HG03520 (cell line): ENCODE measurements at regions not wholly inside any gene's neighbourhood (a gene's known extent, or its start where the extent isn't known, plus 50 kb on each side); places are given as distances from the start of the nearest gene placed in this dataset.
A peak's percentile ranks its signal among the peaks of the same experiment; 100 is the strongest.

Source experiments
- ATAC-seq: cut with Tn5 transposase; IDR thresholded peaks from one replicate; pipeline ENCODE4 v1.9.1; 2021; ENCODE audit warnings: mild to moderate bottlenecking, moderate library complexity; ENCODE audit not compliant: unreplicated experiment

- no peak for ATAC-seq
These were observed 51.3 kb downstream of the GADD45G start for GRCh38 chr9:89655990-89656657.

GRCh38 chr9:89657295-89657694 lies 52.5 kb downstream of the GADD45G start:
- no peak for ATAC-seq

DNA sequence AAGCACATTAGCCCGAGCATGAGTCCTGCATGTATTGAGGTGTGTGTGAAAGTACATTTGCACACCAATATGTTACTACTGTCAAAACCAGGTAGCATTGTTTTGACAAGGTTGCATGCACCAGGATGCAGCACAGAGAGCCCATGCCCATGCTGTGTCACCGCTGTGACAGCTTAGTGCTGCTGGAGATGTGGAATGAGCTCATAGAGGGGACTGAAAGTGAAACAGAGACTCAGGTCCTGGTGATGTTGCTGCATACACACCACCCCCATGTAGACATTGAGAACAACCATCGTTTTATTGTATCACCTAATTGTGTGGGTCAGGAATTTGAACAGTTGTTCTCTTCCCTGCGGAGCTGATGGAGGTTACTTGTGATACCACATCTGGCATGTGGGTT lies 53.0 kb downstream of the GADD45G start:
- peak; percentile 83 for ATAC-seq

DNA sequence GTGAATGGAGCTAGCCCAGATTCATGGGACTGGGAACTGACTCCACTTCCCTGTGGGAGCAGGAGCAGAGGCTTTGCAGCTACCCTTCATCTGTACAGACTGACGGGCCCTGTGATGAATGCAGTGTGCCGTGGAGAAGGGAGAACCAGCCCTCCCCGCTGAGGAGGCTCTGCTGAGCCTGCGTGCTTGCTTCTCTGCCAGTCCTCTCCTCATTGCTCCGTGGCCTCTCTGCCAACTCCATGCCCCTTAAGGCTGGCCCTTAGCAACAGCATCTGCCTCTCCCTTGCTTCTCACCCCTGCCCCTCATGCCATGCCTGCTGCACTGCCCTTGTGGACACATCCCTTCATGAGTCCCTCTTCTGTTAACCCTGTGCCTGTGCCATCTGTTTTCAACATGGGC lies 53.6 kb downstream of the GADD45G start:
- no peak for ATAC-seq

DNA sequence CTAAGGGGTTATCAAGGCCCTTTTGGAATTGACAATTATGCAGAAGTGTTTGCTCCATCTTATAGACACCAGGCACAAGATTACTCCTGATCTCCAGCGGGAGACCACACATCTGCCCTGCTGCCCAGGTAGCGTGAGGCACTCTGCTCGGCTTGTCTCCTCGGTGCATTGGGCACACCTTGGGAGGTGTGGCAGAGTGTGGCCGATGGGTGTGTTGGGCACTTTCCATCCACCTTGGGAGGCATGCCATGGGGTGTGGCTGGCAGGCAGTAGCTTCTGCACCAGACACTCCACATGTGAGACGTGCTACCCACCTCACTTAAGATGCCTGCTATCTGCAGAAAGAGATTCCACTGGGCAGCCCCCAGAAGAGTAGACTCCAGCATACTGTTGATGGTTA lies 54.1 kb downstream of the GADD45G start:
- no peak for ATAC-seq

- ATAC-seq: no peak
These were observed 54.7 kb downstream of the GADD45G start for GRCh38 chr9:89659473-89659872.

- no peak for ATAC-seq
These were observed 55.3 kb downstream of the GADD45G start for GRCh38 chr9:89659891-89660685.

- no peak for ATAC-seq
These were observed 56.7 kb downstream of the GADD45G start for GRCh38 chr9:89661391-89661949.

GRCh38 chr9:89661956-89662717 lies 57.3 kb downstream of the GADD45G start:
- ATAC-seq: no peak

- no peak for ATAC-seq
These were observed 58.2 kb downstream of the GADD45G start for GRCh38 chr9:89662718-89663613.

GRCh38 chr9:89663614-89663970 lies 58.8 kb downstream of the GADD45G start:
- no peak for ATAC-seq

GRCh38 chr9:89664010-89664409 lies 59.2 kb downstream of the GADD45G start:
- no peak for ATAC-seq

DNA sequence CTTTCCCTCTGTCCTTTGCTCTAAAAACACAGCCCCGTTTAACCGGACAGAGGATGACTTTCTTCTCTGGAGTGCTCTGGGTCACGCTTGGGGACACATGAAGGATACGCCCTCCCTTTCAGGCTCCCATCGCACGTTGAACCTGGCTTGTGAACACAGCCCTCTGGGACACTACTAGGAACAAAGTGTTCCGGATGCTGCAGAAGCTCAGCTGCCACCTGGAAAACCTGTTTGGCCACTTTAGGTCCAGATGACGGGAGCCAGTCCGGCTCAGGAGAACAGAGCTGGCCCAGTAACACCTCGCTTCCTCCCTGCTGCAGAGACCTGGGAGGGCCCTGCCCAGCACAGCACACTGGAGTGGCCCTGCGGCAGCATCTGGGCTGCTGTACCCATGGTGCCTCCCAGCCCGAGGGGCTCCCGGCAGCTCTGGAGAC lies 60.1 kb downstream of the GADD45G start:
- ATAC-seq: no peak

DNA sequence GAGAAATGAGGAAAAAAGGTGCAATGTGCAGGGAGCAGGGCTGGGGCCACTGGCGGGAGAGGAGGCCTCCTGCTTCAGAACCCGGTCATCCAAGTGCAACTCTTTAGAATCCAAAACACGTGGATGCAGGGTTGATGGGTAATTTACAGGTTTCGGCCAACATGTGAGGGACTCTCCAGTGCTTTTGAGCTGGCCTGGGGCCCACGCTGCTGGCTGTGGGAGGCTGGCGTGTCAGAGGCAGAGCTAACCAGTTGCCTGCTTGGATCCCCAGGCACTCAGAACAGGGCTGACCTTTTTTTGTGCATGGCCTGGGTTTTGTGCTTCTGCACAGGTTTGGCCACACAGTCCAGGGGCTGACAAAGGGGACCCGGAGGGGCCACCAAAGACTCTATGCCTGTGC lies 61.6 kb downstream of the GADD45G start:
- ATAC-seq: no peak

GRCh38 chr9:89666950-89667349 lies 62.1 kb downstream of the GADD45G start:
- no peak for ATAC-seq

GRCh38 chr9:89667726-89668125 lies 62.9 kb downstream of the GADD45G start:
- no peak for ATAC-seq

GRCh38 chr9:89668216-89668865 lies 63.5 kb downstream of the GADD45G start:
- ATAC-seq: no peak

GRCh38 chr9:89668866-89669246 lies 64.0 kb downstream of the GADD45G start:
- no peak for ATAC-seq

GRCh38 chr9:89669361-89669842 lies 64.6 kb downstream of the GADD45G start:
- ATAC-seq: no peak

GRCh38 chr9:89670114-89670513 lies 65.3 kb downstream of the GADD45G start:
- ATAC-seq: no peak
